Activated CD8-positive, alpha-beta T cell treated with anti-CD3 and anti-CD28 coated beads for 36 hours (primary cell): ENCODE measurements at regions not wholly inside any gene's neighbourhood (a gene's known extent, or its start where the extent isn't known, plus 50 kb on each side); places are given as distances from the start of the nearest gene placed in this dataset.

Experiments used
- ATAC-seq: fragments of 200-7000 bp; cut with Tn5 transposase; one replicate; pipeline ENCODE4 v1.10.0; 2021; ENCODE audit warnings: mild to moderate bottlenecking, moderate library complexity
- CTCF ChIA-PET: fragments of 350-600 bp; sonication (Branson Sonifier 250); formaldehyde crosslinking; loops from one replicate; lab custom pipeline; 2021; ENCODE audit warnings: antibody characterized with exemption; lab: Charles Lee
- POLR2A ChIA-PET: fragments of 350-600 bp; sonication (Branson Sonifier 250); formaldehyde crosslinking; loops from one replicate; lab custom pipeline; 2021; ENCODE audit warnings: antibody characterized with exemption; lab: Charles Lee
- DNase-seq: peaks from one replicate; pipeline ENCODE4 v3.0.0-alpha.2; 2020
- H3K27ac Mint-ChIP-seq: one replicate; pipeline ENCODE4 v1.8.0; 2021; ENCODE audit warnings: mild to moderate bottlenecking, mixed read lengths
- H3K27me3 Mint-ChIP-seq: one replicate; pipeline ENCODE4 v1.8.0; 2021; ENCODE audit warnings: mixed read lengths
- H3K36me3 Mint-ChIP-seq: one replicate; pipeline ENCODE4 v1.8.0; 2021; ENCODE audit warnings: low read depth, mixed read lengths
- H3K4me1 Mint-ChIP-seq: one replicate; pipeline ENCODE4 v1.8.0; 2021; ENCODE audit warnings: low read depth, mixed read lengths
- H3K4me3 Mint-ChIP-seq: one replicate; pipeline ENCODE4 v1.8.0; 2021; ENCODE audit warnings: mild to moderate bottlenecking, moderate library complexity, mixed read lengths
- H3K9me3 Mint-ChIP-seq: one replicate; pipeline ENCODE4 v1.8.0; 2021; ENCODE audit warnings: mixed read lengths
- intact Hi-C: fragments of 100-400 bp; cut with micrococcal nuclease; formaldehyde crosslinking; loops from one replicate; pipeline ENCODE4 v1.10.0; 2022
- TF ChIP-seq, protein P1 (sequence below): fragments of 200-600 bp; IDR thresholded peaks from one replicate; pipeline ENCODE4 v1.8.0; 2022; ENCODE audit warnings: antibody characterized with exemption, mild to moderate bottlenecking

DNA sequence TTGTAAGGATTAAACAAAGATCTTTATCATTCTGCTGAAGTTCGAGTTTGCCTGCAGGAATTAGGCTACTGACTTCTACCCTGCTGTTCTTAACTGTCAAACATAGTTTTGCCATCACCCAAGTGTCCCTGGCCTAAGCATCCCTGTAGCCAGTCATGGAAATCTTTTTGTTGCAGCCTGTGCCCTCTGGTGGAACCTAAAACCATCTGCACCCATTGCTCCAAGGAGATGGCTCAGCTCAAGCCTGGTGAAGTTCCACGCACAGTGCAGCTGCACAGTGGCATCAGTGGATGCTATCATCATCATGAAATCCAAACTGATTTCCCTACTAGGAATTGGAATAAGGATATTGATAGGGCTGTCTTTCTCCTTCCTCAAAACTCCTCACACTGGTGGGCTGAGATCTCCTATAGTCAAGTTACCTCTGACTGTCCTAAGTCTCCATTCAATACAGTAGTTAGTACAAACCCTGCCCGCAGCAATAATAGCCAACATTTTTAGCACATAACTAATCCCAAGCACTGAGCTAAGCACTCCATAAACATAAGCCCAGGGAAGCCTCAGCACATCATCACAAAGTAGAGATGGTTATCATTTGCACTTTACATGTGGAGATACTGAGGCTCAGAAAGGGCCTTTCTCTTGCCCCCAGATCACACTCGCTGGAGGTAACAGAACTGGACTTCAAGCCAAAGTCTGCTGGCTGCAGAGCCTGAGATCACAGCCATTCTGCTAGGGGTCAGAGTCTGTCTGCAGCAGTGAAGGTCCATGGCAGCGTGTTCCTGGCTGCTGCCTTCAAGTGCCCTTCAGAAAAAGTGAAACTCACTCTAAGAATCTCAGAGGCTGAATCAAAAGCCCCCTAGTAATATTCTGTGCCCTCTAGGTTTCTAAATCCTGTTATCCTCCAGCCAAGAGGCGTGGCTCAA is 77.2 kb upstream of the MC3R start:
- POLR2A ChIA-PET: no interaction called here
- no peak overlapping the region for H3K27ac Mint-ChIP-seq
- DNase-seq: no peak
- no peaks in the 10 kb centered on the region for H3K4me1 Mint-ChIP-seq
- CTCF ChIA-PET: no interaction called here
- peaks cover 1% of the 10 kb centered on the region for H3K9me3 Mint-ChIP-seq
- ATAC-seq: no peak
- H3K36me3 Mint-ChIP-seq: no peaks in the 10 kb centered on the region
- H3K4me3 Mint-ChIP-seq: no peak overlapping the region
- intact Hi-C loops: no loop called here
- H3K27me3 Mint-ChIP-seq: peaks cover 1% of the 10 kb centered on the region
- TF ChIP-seq, protein P1, sequence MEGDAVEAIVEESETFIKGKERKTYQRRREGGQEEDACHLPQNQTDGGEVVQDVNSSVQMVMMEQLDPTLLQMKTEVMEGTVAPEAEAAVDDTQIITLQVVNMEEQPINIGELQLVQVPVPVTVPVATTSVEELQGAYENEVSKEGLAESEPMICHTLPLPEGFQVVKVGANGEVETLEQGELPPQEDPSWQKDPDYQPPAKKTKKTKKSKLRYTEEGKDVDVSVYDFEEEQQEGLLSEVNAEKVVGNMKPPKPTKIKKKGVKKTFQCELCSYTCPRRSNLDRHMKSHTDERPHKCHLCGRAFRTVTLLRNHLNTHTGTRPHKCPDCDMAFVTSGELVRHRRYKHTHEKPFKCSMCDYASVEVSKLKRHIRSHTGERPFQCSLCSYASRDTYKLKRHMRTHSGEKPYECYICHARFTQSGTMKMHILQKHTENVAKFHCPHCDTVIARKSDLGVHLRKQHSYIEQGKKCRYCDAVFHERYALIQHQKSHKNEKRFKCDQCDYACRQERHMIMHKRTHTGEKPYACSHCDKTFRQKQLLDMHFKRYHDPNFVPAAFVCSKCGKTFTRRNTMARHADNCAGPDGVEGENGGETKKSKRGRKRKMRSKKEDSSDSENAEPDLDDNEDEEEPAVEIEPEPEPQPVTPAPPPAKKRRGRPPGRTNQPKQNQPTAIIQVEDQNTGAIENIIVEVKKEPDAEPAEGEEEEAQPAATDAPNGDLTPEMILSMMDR: no peak

- POLR2A ChIA-PET: no interaction called here
- no peaks in the 10 kb centered on the region for H3K4me1 Mint-ChIP-seq
- H3K36me3 Mint-ChIP-seq: no peaks in the 10 kb centered on the region
- H3K4me3 Mint-ChIP-seq: no peak overlapping the region
- CTCF ChIA-PET: no interaction called here
- DNase-seq (no peak), ATAC-seq (no peak)
- TF ChIP-seq, protein P1: no peak
- peaks cover 1% of the 10 kb centered on the region for H3K27me3 Mint-ChIP-seq
- H3K27ac Mint-ChIP-seq: no peak overlapping the region
- peaks cover 1% of the 10 kb centered on the region for H3K9me3 Mint-ChIP-seq
- intact Hi-C loops: no loop called here
Observed at GRCh38 chr20:56173438-56173837, 75.1 kb upstream of the MC3R start.

- intact Hi-C loops: no loop called here
- TF ChIP-seq, protein P1: no peak
- peaks cover 1% of the 10 kb centered on the region for H3K9me3 Mint-ChIP-seq
- H3K36me3 Mint-ChIP-seq: no peaks in the 10 kb centered on the region
- no peak for DNase-seq
- H3K4me1 Mint-ChIP-seq: no peaks in the 10 kb centered on the region
- H3K27me3 Mint-ChIP-seq: peaks cover 1% of the 10 kb centered on the region
- H3K27ac Mint-ChIP-seq: no peak overlapping the region
- no peak for ATAC-seq
- ChIA-PET CTCF (no interaction called here), POLR2A (no interaction called here)
- H3K4me3 Mint-ChIP-seq: no peak overlapping the region
Observed at GRCh38 chr20:56174416-56174815, 74.1 kb upstream of the MC3R start.

- TF ChIP-seq, protein P1: no peak
- ChIA-PET POLR2A (no interaction called here), CTCF (no interaction called here)
- peaks cover 1% of the 10 kb centered on the region for H3K27me3 Mint-ChIP-seq
- DNase-seq: no peak
- intact Hi-C loops: no loop called here
- no peak overlapping the region for H3K27ac Mint-ChIP-seq
- no peak overlapping the region for H3K4me3 Mint-ChIP-seq
- no peaks in the 10 kb centered on the region for H3K36me3 Mint-ChIP-seq
- peaks cover 1% of the 10 kb centered on the region for H3K9me3 Mint-ChIP-seq
- no peak for ATAC-seq
- no peaks in the 10 kb centered on the region for H3K4me1 Mint-ChIP-seq
Observed at GRCh38 chr20:56175884-56176283, 72.6 kb upstream of the MC3R start.

DNA sequence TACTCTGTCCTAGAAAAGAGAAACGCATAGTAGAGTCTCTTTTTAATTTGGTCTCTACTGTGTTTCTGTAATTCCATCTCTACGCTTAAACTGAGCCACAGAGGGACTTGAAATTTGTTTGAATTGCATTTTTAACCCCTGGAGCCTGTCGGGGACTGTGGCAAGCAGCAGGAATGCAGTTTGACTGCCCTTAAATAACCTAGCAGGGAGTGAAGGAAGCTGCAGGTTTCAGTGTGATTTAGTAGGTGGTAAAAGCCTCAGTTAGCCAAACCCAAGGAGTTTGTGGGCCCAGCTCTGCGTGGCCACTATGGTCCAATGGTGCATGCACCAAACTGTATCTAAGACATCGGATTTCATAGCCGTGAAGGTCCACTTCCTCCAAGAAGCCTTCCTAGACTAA is 70.3 kb upstream of the MC3R start:
- ChIA-PET POLR2A (no interaction called here), CTCF (no interaction called here)
- intact Hi-C loops: no loop called here
- ATAC-seq (no peak), DNase-seq (no peak)
- Mint-ChIP-seq H3K4me1 (no peaks in the 10 kb centered on the region), H3K9me3 (peaks cover 1% of the 10 kb centered on the region), H3K4me3 (no peak overlapping the region), H3K27me3 (peaks cover 1% of the 10 kb centered on the region), H3K27ac (no peak overlapping the region), H3K36me3 (no peaks in the 10 kb centered on the region)
- TF ChIP-seq, protein P1: no peak
